HG03196 (cell line): ENCODE measurements at regions not wholly inside any gene's neighbourhood (a gene's known extent, or its start where the extent isn't known, plus 50 kb on each side); places are given as distances from the start of the nearest gene placed in this dataset.

Source experiments
- ATAC-seq: cut with Tn5 transposase; IDR thresholded peaks from one replicate; pipeline ENCODE4 v1.9.1; 2021; ENCODE audit not compliant: unreplicated experiment

DNA sequence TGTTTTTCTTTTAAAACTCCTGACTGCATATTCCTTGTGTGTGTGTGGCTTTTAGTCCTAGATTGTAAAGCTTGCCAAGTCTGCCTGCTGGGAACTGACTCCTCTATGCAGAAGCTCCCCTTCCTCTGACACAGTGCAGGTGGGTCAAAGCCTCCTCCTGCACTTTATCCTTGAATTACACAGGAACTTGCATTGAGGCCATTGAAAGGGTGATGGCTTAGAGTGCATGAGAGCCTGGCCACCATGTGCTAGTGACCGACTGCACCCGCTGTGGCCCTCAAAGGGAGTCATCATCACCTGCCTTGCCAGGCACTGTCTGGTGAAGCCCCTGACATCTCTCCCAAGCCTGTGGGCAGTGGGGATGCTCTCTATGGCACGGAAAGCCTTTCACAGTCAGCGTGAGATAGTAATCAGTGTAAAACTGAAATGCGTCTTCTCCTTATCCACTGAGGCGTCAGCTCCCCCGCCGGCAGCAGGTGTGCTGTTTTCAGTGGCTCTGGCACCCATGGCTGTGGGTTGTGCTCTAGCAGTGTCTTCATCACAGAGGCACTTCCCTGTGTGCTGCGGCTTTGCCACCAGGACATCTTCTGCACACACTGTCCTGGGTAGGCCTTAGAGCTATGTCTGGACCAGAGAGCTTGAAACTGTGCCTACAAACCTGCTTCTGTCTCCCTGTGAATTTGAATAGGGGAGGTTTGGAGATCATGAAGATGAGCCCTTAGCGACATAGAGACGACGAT, 87.9 kb downstream of the THBS2 start:
- ATAC-seq: no peak

DNA sequence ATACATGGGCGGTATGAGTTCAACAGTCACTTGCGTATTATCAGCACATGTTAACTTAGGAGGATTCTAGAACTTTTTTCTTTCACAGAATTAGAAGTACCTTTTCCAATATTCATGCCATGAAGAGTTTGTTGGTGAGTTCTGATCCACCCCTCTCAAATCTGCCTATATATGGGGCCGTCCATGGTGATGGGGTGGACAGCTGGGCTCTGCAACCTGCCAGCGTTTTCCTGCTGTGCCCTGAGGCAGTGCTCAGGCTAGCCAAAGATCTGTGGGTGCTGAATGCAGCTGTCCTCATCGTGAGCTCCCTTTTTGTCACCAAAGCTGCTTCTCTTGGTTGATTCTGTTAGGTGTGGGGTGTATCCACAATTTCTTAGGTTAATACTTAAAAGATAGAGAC, 88.7 kb downstream of the THBS2 start:
- no peak for ATAC-seq

DNA sequence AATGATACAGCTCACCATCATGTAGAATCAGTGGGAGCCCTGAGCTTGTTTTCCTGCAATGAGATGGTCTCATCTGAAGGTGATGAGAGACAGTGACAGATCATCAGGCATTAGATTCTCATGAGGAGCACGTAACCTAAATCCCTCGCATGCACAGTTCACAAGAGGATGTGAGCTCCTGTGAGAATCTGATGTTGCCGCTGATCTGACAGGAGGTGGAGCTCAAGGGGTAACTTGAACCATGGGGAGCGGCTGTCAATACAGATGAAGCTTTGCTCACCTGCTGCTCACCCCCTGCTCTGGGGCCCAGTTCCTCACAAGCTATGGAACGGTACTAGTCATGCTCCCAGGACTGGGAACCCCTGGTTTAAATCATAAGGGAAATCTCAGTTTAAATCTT, 89.2 kb downstream of the THBS2 start:
- ATAC-seq: no peak

DNA sequence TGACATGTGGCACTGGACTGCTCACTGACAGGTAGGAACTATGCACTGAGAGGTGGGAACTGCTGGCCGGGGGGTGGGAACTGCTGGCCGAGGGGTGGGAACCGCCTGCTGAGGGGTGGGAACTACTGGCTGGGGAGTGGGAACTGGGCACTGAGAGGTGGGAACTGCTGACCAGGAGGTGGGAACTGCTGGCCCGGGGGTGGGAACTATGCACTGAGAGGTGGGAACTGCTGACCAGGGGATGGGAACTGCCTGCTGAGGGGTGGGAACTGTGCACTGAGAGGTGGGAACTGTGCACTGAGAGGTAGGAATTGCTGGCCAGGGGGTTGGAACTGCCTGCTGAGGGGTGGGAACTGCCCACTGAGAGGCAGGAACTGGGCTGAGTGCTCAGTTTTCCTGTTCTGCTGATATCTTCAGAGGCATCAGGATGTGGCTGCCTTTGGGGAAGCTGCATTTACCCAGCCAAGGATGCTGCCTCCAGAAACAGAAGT, 90.2 kb downstream of the THBS2 start:
- ATAC-seq: no peak

DNA sequence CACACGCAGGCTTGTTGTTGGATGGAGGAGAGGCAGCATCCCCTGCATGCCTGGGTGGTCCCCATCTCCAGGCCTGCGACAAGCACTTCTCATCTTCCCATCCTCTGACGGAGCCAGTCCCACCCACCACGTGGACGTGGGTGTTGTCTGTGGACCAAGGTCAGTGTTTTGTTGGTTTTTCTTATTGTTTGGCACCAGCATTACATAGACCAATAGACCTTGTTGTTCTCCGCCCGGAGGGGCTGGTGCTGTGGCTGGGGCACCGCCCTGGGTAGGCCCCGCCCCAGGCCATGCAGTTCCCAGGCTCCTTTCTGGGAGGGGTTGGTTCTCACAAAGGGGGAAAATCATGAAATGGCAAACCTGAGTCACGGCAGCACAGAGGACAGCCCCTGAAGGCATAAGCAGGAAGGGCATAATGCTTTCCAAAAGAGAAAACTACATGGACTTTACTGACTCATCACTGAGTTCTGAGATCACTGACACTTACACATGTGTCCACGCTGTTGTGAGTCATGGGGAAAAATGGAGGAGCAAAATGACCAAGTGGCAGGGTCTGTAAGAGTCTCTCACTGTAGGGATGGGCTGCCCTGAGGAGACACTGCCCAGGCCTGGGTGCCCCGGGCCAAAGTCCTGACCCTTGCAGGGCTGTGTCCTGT, 90.8 kb downstream of the THBS2 start:
- no peak for ATAC-seq

DNA sequence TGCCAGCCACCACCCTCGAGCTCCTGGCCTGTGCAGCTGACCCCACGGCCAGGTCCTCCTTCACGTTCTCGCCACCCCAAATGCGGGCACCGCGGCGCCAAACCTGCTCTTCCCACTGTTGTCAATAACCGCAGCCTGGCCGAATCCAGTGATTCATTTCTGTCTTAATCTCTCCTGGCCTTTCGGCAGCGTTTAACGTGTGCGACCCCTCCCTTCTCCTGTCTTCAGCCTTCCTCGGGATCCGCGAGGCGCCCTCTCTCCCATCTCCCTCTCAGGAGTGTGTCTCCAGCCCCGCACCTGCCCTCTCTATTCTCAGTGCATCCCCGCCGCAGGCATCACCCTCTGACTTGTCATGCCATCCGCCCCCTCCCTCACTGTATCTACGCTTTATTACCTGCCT, 91.4 kb downstream of the THBS2 start:
- no peak for ATAC-seq

DNA sequence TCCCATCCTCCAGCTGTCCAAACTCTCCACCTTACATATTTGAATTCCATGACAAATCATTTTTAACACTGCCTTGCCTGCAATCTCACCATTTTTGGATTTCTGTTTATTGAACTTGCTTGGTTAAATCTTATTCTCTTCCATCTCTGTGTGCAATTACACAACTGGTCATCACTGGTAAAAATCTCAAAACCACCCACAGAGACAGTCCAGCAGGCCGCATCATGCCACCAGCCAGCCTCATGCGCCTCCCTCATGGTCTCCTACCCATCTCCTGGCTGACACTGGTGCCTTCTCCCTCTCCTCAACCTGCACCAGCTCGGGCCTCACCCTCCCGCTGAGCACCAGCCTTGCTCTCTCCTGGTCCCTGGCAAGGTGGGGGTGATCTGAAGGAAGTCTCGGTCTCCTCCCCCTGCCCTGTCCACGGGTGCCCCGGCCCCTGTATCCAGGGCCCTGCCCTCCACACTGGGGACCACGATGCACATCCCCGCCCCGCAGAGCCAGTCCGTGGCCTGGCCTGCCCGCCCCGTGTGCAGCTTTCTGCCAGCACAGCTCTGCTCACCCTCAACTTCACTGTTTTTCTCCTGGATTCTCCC, 92.0 kb downstream of the THBS2 start:
- no peak for ATAC-seq

DNA sequence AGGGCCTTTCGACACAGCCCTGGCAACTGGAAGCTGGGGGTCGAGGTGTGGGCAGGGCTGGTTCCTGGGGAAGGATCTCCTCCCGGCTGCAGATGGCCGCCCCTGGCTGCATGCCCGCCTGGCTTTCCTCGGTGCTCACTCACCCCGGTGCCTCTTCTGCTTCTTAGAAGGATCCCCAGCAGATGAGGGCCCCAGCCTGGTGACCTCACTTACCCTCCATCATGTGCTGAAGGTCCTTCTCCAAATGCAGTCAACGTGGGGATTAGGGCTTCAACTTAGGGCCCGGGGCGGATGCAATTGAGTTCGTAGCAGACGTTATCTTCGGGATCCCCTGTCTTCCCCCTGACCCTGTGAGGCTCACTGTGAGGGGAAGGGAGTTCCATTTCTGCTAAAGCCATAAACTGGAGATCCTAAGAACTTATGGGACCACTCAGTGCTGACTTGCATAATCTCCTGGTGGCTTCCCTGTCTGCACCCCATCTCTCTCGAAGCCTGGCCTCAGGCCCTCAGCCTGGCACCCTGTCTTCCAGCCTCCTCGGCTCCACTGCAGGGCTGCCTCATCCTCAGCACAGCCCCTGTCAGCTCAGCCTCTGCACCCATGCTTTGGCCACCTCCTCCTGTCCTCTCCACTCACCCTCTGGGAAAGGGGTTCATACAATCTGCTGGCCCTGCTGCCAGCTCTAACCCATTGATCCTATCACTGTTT, 92.6 kb downstream of the THBS2 start:
- ATAC-seq: no peak

DNA sequence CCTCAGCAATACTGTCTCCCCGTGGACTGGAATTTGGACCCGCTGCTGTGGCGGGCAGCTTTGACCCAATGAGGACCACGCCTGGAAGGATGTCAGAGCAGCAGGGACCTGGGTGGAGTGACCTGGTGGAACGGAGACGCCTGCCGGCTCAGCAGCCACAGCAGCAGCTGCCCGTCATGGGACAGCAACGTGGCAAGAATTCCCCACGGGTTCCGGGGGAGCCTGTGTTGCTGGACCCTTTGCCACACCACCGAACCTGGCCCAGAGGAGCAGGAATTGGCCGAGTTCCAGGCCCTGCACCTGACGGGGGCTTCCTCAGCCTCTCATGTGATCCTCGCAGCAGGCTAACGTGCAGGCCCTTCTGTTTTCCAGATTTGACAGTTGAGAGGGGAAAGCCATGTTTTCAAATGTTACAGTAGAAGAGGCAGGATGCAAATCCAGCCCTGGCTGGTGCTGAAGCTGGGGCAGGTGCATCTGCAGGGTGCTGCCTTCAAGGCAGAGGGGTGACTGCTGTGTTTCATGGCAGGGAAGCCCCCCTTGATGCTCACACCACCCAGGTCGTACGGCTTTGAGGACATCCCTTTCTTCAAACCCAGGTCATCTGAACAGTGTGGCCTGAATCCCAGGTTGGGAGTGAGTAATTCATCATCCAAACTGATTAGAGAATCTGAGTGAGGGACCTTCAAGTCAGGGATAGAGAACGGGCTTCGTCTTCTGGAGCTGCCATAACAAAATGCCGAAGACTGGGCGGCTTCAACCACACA, 93.4 kb downstream of the THBS2 start:
- ATAC-seq: no peak

DNA sequence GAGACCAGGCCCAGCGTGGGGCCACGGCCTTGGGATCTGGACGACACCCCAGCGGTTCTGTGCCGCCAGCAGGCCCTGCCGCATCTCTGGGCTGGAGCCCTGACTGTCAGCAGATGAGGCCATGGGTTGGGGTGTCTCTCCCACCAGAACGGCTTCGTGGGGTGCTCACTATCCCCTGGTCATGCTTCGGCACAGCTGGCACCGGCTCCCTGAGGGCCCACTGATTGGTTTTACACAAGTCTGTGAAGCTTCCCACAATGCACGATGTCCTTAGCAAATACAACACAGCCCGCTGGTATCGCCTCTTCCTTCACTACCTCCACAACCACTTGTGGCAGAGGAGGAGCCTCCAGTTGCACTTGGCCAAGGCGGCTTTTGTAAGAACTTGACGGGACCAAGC, 94.3 kb downstream of the THBS2 start:
- ATAC-seq: no peak

DNA sequence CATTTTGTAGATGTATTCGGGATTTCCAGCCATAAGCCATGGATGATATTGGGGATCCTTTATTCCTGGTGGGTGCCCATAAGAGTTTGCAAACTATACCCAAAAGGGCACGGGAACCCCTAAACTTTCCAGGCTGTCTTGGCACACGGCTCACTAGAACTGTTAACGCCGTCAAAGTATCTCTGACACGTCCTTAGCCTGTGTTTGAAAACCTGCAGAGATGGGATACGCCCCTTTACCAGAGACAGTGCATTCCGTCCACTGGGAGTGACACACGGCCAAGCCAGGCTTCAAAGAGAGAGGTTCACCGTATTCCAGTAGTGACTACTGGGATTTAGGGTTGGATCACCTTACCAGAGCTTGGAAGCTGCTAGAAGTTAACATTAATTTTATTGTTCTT, 95.0 kb downstream of the THBS2 start:
- ATAC-seq: no peak

DNA sequence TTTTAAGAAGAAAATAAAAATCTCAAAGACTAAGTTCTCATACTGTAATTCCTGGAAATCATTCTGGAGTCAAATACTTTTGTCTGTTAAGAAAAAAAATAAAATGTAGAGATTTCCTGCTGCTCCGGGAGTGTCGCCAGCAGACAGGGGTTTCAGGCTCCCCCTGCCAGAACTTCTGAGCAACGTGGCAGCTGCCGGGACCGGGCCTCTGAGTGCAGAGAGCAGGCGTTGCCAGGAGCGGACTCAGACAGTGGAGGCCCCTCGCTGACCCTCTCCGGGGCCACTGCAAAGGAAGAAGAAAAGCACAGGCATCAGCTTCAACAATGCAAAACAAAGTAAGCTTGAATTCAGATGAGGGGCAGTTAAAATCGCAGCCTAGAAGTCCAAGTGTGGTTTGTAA, 95.5 kb downstream of the THBS2 start:
- ATAC-seq: no peak

DNA sequence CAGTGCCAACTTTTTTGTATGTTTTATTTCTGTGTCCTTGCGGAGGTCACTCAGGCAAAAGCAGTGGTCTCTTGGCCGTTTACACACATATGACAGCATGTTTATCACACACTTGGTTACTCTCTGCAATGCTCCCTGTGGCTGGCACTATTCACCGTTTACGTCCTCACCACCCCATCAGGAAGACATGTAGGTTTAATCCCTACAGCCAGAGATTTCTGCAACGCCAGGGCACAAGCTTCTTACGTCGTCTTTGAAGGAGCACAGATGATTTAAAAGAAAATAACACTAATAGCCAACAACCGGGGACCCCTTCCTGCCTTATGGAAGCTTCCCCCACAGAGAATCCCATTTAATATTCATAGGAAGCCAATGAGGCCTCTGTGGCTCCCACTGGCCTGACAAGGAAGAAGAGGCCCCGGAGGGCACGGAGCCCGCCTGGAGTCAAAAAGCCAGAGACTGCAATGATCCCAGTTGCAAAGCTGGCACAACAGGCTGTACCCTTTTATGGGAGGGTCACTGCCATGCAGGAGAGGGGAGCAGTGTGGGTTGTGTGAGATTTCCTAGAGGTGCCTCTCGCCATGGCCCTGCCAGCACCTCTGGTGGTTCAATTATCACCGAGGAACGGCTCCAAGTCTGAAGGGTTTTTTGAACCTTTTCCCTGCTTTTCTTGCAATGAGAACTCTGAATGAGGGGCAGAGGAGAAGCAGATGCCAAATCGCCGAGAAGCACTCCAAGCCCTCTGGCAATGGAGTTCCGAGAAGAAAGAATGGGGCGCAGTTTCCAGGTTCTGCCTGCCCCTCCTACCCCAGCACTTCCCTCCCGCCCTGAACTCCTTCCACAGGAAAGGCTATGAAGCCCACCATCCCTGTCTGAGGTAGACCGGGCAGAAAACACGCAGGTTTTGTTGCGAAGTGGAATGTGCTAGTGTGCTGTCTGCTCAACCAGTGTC, 96.2 kb downstream of the THBS2 start:
- no peak for ATAC-seq

DNA sequence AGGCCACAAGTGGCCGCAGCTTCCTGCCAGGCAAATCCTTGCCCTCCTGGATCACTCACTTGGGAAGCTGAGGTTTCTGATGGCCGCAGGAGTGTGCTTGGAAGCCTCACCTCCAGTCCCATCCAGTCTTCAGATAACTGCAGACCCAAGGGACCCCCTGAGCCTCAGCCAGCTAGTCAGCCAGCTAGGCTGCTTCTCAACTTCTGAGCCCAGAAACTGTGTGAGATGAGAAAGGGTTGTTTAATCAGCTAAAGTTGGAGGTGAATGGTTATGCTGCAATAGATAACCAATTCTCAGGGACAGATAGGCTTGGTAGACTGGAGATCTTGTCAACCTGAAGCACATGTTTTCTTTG, 96.9 kb downstream of the THBS2 start:
- no peak for ATAC-seq

DNA sequence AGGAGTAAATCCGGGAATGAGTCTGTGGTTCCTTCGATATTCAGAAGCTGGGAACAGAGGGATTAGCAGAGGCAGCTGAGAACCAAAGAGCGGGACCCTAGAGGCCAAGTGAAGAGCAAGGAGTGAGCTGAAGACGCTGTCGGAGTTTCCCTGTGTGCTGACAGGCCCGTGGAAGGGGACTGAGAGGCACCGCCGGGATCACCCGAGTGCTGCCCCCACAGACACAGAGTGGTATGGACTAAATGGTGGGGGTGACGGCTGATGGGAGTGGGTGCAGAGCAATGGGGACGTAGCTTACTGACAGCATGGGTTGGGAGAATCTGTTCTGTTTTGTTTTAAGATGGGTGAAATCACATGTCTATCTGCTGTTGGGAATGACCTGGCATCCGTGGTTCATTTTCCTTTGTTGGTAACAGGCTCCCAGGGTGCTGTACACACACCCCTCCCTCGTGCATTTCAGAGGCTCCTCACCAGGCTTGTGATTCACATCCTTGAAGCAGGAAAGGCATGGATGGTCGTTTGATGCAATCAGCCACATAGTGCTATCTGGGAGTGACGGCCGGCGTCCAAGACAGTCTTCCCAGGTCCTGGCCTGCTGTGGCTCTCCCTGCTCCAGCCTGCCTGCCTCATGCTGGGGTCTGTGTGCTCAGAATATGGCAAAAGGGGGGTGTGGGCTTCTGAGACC, 97.4 kb downstream of the THBS2 start:
- no peak for ATAC-seq

DNA sequence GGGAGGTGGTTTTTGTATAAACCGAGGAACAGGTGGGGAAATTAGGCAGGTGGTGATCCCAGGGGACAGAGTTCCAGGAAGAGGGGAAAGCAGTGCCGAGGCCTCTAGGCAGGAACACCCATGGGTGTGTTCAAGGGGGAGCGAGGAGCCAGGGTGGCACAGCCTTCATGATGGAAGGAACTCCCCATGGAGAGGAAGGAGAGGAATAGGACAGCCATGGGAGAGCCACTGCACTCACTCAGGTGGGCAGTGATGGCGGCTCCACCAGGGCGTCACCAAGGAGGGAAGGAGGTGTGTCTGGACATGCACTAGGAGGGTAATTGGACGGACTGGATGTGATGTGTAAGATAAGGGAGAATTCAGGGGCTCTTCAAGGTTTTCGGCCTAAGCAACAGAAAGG, 98.2 kb downstream of the THBS2 start:
- no peak for ATAC-seq

DNA sequence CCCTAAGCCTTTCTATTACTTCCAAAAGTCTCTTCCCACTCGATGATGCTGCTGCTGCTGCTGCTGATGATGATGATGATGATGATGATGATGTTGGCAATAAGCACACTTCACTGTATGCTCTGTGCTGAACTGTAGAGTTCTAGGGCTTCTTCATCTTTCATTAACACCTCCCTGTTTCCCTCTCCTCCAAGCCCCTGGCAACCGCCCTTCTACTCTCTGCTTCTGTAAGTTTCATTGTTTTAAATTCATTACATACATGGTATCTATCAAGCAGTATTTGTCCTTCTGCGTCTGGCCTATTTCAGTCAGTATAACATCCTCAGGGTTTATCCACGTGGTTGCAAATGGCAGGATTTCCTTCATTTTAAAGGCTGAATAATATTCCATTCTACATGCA, 100.2 kb downstream of the THBS2 start:
- no peak for ATAC-seq

DNA sequence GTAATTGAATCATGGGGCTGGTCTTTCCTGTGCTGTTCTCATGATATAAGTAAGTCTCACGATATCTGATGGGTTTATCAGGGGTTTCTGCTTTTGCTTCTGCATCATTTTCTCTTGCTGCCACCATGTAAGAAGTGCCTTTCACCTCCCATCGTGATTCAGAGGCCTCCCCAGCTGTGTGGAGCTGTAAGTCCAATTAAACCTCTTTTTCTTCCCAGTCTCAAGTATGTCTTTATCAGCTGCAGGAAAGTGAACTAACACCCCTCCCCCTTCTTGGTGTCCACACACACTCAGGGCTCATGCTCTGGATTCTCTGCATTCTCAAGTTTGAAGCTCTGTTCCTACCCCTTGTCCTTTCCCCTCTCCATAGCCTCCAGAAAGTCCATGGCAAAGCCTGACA, 107.1 kb downstream of the THBS2 start:
- no peak for ATAC-seq

DNA sequence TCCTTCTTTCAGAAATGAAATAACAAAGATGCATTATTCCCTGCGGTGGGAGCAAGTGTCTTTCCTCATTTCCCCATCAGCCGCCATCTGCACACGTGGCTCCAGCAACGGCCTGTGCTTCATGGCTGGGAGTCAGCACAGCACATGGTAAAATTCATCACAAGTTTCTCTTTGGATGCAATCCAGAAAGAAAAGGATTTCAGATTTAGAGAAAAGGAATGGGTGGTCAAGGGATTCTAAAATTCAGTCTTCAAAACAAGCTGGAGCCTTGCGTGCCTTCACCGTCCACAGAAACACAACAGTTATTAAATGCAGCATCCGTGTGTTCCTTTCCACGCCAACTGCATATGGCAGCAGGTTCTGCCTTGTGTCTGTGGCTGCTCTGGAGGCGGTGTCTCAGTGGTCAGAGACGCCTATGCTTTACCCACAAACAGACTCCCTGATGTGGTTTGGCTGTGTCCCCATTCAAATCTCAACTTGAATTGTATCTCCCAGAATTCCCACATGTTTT, 107.6 kb downstream of the THBS2 start:
- ATAC-seq: no peak
